HG03108 (cell line): ENCODE measurements at regions not wholly inside any gene's neighbourhood (a gene's known extent, or its start where the extent isn't known, plus 50 kb on each side); places are given as distances from the start of the nearest gene placed in this dataset.

Source experiments
- ATAC-seq: cut with Tn5 transposase; IDR thresholded peaks from one replicate; pipeline ENCODE4 v1.9.1; 2021; ENCODE audit warnings: moderate library complexity; ENCODE audit not compliant: unreplicated experiment

- ATAC-seq = no peak
Measured at GRCh38 chr2:136482006-136482405, 283.3 kb upstream of the THSD7B start.

GRCh38 chr2:136479696-136480095 is 285.6 kb upstream of the THSD7B start:
- no peak for ATAC-seq

- no peak for ATAC-seq
Measured at GRCh38 chr2:136468799-136469369, 296.5 kb upstream of the THSD7B start.

- no peak for ATAC-seq
Measured at GRCh38 chr2:136452528-136452927, 312.8 kb upstream of the THSD7B start.

- ATAC-seq = no peak
Measured at GRCh38 chr2:136448986-136449780, 316.2 kb upstream of the THSD7B start.

GRCh38 chr2:136448432-136448831 is 316.9 kb upstream of the THSD7B start:
- no peak for ATAC-seq

GRCh38 chr2:136444323-136444722 is 321.0 kb upstream of the THSD7B start:
- no peak for ATAC-seq

GRCh38 chr2:136443661-136444060 is 321.7 kb upstream of the THSD7B start:
- no peak for ATAC-seq

GRCh38 chr2:136441979-136442714 is 323.2 kb upstream of the THSD7B start:
- no peak for ATAC-seq

- ATAC-seq = no peak
Measured at GRCh38 chr2:136439064-136439676, 321.2 kb upstream of the CXCR4 start.

- ATAC-seq = no peak
Measured at GRCh38 chr2:136437461-136437860, 319.5 kb upstream of the CXCR4 start.

GRCh38 chr2:136436936-136437335 is 319.0 kb upstream of the CXCR4 start:
- no peak for ATAC-seq

GRCh38 chr2:136434251-136434715 is 316.3 kb upstream of the CXCR4 start:
- ATAC-seq = no peak

GRCh38 chr2:136433261-136433660 is 315.3 kb upstream of the CXCR4 start:
- ATAC-seq = no peak

- ATAC-seq = no peak
Measured at GRCh38 chr2:136424112-136424511, 306.2 kb upstream of the CXCR4 start.

- peak; percentile 98 for ATAC-seq
Measured at GRCh38 chr2:136423516-136423996, 305.6 kb upstream of the CXCR4 start.

- ATAC-seq = no peak
Measured at GRCh38 chr2:136422512-136422911, 304.6 kb upstream of the CXCR4 start.

- no peak for ATAC-seq
Measured at GRCh38 chr2:136420346-136420745, 302.4 kb upstream of the CXCR4 start.

GRCh38 chr2:136411946-136412345 is 294.0 kb upstream of the CXCR4 start:
- no peak for ATAC-seq

GRCh38 chr2:136410673-136411072 is 292.7 kb upstream of the CXCR4 start:
- ATAC-seq = no peak

- ATAC-seq = no peak
Measured at GRCh38 chr2:136408795-136409194, 290.8 kb upstream of the CXCR4 start.
